GM21529 (cell line): ENCODE measurements at regions not wholly inside any gene's neighbourhood (a gene's known extent, or its start where the extent isn't known, plus 50 kb on each side); places are given as distances from the start of the nearest gene placed in this dataset.

Experiments
- ATAC-seq: cut with Tn5 transposase; IDR thresholded peaks from one replicate; pipeline ENCODE4 v1.9.1; 2021; ENCODE audit not compliant: unreplicated experiment

DNA sequence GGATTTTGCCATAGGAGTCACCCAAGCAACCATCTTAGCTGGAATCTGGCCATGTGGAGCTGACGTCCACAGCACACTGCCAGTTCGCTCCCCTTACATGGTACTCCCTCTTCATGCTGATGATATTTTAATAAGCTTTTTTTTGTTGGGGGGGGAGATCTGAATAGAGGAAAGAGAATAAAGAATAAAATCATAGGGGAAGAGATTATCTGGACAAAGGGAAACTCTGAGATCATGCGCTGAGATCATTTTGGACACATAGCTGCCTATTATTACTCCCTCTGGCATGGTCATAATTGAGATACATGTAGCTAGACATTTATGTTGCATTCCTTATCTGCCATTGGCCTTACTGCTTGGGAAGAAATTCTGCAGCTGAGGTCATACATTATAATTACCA, 282.7 kb downstream of the HTR7 start:
- no peak for ATAC-seq

DNA sequence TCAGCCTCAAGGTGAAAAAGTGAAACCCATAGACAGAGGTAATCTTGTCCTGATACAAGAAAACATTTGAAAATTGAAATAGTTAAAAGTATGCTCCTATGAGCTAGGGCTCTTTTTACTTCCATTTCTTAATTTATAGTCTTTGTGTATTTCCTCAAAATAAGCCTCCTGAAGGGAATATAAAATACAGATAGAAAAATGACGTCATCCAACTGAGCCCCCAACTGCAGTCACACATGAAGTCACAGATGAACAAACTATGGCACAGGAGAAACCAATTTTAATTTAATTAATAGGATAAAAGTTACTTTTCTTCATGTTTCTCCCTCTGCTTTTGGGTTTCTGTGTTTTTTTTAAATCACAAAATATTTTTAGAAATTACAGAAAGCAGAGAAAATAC, 280.3 kb downstream of the HTR7 start:
- no peak for ATAC-seq

DNA sequence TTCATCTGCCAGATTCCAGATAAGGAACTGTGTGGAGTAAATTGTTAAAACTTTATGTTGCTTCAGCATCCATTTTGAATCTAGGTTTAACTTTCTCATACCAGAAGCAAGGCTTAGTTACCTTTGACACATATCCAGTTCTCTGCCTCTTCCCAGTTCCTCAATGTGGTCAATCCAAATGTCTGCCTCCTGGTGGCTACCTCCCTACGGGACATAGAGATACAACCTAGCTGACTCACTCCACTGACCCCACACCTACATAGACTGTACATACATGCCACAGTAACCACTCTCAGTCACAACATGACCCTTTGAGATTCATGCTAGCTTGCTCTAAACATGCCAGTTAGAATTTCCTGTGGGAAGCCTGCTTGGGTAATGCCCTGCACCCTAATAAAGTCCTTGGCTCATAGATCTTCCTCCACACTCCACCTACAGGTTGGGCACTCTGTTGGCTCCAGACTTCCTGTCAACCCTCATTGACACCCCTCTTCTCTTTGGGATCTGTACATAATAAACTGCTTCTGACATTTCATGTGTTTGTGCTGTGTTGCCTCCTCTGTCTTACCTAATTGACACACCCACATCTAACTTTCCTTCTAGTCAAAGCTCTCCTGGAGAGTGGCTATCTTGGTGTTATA, 278.1 kb downstream of the HTR7 start:
- ATAC-seq, result no peak

DNA sequence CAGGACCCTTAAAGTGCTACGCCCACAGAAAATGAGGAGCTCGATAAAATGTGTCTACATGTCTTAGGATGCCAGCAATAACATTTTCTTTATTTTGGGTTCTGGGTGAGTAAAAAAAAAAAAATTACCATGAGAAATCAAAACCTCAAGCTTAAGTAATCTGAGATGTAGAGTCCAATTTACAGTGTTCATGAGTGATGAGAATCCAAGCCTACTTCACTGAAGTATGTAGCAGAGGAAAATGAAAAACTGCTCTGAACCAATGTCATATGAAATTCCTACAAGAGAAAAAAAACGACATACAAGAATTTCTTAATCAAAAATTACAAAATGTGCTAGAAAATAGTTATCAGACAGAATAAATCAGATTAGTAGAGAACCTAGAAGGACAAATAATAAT, 274.4 kb downstream of the HTR7 start:
- no peak for ATAC-seq

DNA sequence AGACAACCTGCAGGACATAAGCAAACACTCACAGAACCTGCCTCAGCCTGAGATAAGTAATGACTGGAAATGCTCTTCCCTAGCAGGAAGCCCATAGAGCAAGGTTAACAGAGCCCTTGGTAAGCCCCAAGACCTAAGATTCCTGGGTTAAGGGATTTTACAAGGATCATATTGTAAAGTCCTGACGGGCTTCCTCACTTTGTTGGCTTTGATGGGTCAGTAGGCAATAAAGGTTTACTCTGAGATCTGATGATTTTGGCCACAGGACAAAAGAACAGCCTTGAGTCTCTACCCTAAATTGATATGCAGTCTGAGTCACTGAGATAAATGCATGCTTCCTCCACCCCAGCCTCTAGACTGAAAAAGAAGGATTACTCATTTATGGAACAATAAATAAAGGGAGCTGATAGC, 270.8 kb downstream of the HTR7 start:
- ATAC-seq, result no peak

DNA sequence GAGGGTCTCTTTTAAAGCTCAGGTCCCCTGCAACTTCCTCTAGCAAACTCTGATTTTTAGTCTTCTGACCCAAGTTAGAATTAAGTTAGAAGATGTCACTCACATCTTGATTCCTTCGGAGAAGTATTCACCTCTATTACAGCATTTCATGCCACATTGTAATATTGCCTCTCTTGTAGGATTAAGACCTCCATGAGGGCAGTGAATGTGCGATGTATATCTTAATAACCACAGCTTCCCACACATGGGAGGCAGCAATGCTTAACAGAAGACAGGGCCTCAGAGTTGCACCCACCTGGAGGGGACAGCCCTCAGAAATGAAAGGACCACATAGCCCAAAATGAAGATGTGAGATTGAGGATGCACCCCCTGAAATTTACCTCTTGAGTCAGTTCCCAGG, 270.3 kb downstream of the HTR7 start:
- ATAC-seq, result no peak

DNA sequence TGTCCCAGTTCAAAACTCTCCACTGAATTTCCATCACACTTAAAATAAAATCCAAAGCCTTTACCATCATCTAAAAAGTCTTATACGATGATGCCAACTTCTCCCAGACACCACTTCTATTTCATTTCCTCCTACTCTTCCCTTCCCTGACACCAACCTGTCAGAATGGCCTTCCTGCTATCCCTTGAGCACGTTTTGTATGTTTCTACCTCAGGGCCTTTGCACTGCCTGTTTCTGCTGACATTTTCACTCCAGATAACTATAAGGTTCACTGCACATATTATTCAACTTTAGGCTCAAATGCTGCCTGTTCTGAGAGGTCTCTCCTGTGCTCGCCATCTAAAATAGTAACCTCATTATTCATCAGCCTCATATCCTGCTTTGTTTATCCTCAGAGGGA, 269.6 kb downstream of the HTR7 start:
- no peak for ATAC-seq

DNA sequence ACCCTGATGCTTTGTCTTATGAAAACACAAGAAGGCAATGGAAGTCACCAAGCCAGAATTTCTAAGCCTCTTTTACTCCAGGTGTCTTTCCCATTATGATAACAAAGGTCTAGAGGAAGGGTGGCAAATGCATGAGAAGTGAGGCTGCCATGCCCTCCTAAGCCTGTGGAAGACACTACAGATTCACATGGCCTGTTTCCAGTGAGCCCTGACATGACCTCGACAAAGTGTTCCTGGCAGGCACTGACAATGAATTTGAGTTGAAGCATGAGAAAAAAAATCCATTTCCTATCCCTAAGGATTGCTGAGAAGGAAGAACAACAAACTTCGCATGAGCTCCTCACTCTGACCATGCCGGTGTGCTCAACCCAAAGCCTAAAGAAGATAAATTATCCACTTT, 268.0 kb downstream of the HTR7 start:
- ATAC-seq, result no peak

DNA sequence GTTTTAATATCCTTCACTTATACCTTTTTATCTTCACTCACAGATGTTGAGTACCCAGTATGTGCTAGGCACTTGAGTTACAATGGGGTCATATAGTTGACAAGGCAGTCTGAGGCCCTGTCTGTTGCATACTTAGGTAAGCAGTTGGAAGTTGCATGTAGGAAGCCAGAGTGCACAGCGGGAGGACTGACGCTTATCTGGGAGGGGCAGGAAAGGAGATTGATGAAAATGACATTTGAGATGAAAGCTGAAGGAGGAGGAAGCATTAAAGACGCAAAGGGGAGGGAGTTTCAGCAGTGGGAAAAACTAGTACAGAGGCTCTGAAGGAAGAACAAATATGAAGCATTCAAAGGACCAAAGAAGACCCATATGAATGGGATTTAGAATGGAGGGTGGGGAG, 266.2 kb downstream of the HTR7 start:
- ATAC-seq, result no peak

DNA sequence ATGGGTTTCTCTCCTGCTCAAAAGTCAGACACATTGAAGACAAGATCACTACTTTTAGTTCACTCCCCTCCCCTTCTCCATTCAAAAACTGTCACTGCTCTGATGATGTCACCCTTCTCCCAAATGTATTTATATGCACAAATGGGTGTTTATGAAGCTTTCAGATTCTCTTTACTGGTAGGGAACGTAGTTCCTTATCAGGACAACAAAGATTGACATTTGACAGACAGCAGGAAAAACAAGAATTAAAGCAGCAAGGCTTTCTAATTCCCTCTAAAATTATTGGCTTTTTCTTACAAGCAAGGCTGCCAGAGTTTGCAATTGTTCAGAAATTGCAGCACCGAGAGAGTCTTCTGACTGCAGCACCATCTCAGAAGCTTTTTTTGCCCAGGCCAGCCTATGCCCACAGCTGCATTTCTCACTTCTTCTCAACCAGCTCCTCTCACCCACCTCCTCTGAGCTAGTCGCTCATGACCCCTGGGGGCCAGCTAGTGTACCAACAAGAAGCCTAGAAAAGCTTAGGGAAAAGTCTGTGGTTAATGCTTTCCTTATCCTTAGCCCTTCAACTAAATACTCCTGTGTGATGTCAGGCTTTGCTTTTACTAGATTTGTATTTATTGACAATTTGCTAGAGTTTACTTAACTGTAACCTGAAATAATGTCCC, 265.1 kb downstream of the HTR7 start:
- ATAC-seq, result peak; percentile 72

DNA sequence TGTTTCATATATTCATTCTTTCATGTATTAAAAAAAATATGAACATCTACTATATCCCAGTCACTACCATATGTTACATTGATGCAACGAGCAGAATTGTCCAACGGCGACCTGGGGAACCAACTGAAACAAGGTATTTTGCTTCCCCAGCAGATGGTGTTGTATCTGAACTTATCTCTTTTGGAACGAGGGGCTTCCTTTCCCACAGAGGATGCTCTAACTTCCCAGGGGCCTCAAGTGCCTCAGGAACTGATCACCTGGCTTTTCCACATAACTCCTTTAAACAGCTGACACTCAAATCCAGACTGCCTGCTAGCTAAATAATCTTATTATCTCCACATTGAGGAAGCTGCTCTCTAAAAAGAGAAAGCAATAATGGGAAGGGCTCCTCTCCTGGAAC, 259.3 kb downstream of the HTR7 start:
- no peak for ATAC-seq

DNA sequence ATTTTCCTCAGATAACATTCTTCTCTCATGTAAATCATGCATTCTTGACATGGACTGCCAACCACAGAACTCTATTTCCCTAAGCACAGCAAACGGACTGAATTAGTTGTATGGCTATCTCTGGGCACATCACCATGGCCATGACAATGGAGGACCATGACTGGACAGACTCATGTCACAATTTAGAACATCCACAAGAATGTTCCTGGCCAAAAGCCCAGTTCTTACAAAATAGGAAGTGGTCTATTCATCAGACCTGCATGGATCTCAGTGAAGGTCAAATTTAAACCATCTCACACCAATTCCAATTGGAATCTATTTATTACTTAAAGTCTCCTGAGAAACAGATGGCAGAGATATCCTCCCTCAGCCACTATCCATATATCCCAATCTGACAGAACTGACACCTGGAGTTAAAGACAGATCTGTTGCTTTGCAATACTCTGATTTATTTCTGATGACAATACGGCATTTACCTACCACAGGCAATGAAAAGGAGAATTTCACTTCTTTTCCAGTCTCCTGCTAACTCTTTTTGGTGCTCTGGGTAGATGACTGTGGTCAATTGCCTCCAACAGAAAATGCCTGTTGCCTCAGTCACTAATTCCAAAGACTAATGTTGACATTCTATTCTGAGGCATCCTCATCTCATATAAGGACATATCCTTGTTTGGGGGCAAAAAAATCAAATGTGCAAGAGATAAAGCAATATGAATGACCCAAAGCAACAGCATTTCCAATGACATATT, 254.8 kb downstream of the HTR7 start:
- ATAC-seq, result no peak

DNA sequence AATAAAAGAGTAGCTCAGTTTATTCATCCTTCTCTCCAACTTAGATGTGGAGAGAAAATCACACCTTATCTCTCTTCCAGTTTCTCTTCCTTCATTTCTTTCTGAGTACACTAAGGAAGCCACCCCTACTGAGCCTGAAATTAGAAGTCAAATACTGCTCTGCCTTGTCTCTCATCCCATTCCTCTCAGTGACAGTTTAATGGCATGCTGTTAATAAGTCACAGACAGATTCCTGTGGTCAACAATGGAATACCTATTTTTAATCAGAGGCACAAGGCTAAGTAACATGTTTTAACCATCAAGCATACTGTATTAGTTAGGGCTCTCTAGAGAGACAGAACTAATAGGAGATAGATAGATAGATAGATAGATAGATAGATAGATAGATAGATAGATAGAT, 253.2 kb downstream of the HTR7 start:
- ATAC-seq, result no peak

DNA sequence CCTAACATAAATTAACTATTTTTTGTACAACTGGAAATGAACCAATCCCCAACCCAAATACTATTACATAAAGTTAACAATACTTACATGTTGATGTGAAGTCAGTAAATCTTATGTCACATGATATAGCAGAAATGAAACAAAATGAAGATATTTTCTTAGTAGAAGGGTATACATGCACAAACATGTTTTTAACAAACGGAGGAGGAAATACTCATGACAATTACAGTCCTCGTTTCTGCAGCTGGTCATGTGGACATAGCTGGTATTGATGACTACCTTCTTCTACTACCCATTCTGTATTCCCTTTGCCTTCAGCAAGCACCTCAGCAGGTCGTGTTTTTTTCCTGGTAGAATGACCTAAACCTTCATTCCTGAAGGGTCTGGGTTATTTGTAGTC, 252.3 kb downstream of the HTR7 start:
- no peak for ATAC-seq

DNA sequence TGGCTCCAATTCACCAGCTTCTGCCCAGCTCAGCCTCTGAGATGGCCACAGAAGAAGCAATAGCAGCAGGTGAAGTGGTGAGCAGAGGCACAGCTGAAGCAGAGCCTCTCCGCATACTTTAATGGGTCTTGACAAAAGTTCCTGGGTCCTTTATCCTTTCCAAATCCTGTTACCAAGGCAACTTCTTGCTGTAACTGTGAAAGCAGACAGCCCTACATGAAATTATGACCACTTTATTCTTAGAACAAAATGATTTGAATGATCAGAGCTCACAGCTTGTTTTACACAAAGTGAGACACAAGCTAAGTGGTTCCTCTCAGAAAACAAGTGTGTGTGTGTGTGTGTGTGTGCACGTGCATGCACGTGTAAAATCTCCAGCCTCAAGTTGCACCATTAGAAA, 245.6 kb downstream of the HTR7 start:
- ATAC-seq, result no peak

DNA sequence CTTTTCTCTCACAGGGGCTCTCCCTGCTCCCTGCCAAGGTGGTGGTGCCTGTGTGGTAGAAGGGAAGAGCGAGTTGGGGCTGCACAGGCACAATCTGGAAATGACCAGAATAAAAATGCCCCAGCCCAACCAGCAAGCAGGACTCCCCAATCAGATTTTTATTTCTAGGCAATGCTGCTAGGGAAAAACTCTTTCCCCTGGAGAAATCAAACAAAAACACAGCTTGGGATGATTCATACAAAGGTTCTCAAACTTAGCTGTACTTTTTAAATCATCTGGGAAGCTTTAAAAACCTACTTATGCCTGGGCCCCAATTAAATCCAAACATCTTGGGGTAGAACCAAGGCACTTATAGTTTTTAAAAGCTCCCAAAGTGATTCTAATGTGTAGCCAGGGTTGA, 243.2 kb downstream of the HTR7 start:
- no peak for ATAC-seq

DNA sequence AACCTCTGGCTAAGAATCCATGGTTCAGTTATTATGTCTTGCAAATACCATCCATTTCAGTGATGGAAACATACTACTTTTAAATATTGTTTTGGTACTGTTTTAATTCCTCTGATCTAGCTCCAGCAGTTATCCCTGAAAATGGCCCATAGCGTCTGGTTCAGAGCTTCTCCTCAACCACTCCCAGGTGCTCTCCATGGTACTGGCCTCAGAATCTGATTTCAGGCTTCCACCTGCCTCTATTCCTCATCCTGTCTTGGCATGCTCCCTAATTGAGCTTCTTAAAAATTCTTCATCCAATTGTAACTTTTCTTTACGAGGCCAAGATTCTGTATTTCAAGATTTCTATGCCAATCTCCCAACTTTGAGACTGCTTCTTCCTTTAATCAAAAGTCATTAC, 236.3 kb downstream of the HTR7 start:
- no peak for ATAC-seq

DNA sequence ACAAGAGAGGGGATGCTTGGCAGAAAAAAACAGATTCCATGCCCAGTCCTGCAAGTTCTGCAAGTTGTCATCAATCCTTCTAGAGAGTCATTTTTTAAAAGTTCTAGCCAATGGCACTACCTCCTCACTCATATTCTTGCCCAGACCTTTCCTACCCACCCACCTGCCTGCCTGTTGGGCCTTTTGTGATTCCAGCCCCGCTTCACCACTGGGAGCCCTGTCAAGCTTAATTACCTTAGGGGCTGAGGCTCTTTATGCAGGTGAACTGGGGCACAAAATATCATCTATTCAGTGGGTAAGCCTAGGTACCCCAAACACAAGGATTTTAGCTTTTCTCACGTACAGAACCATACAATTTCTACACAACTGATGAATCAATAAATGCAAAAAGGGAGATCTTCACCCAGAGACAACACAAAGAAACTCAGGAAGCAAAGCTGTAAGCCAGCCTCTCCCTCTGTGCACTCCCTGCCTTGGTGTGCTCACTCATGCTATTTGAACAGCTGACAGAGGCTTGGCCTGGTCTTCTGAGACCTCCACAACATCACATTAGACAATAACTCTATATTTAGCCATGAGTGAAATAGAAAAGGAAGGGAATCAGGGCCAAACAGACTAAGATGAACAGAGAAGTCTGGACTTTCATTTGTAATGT, 222.6 kb downstream of the HTR7 start:
- ATAC-seq, result no peak

DNA sequence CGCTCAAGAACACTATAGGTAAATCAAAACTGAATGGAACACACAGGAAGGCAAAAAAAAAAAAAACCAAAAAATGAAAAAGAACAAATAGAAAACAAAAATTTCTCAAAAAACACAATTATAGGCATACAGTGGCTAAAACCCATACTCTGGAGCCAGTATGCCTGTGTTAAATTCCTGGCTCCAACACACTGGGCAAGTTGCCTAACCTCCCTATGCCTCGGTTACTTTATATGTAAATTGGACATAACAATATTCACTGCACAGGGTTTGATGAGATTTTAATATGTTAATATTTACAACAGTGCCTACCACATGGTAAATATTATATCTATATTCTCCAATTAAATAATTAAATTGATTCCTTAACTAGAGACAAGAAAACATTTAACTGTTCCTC, 217.1 kb downstream of the HTR7 start:
- no peak for ATAC-seq

DNA sequence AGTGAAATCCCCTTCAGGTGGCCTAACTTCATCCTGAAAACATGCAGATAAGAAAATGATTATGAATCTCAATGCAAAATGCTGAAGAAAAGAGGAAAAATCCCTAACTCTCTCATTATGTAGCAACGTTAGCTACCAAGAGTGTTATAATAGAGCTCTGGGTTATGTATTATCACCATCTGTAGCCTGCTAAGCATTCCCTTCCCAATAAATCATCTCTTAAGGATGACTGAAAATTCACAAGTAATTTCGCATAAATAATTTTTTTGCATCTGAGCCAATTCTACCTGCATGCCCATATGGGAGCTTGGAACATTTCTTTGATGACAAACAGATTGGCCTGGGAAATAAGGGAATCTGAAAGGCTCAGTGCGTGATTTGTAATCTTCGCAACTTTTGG, 216.1 kb downstream of the HTR7 start:
- no peak for ATAC-seq

DNA sequence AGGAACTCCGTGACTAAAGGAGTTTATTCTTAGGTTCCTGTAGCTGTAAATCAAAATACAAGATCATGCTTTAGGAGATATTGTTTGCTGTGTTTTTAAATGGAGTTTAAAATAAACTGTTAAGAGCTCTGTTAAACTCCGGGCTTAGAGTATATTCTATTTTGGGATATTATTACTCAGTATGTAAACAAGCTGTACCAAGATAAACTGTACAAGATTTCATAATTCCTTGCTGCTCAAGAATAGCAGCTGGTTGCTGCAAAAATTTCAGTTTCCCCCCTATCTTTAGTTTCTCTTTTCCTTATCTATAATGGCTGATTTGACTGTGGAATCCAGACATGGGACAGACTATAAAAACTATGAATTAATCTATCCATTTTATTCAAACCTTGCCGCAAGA, 215.7 kb downstream of the HTR7 start:
- no peak for ATAC-seq

DNA sequence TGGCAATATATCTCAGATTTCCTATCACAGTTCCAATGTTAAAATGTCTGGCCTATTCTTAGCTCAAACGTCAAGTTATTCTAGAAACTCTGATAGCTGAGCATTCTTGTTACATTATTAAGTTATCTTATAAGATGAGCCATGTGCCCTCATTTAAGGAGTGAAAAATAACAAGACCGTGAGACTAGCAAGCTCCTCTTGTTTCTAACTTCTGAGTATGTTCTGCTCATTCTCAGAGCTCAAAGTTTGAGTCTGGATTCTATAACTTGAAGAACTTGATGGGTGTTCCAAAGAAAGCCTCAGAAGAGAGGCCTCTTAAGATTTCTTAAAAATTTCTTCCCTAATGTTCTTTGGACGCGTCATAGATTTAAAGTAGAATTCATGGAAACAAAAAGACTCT, 215.2 kb downstream of the HTR7 start:
- no peak for ATAC-seq
